Loucy (cell line): ENCODE measurements at regions not wholly inside any gene's neighbourhood (a gene's known extent, or its start where the extent isn't known, plus 50 kb on each side); places are given as distances from the start of the nearest gene placed in this dataset.

Source experiments
- CTCF ChIP-seq: fragments of 200-600 bp; sonication (generic); conservative IDR thresholded peaks from 2 replicates; pipeline ENCODE4 v1.5.1; 2014; ENCODE audit warnings: mild to moderate bottlenecking, antibody characterized with exemption, low read length
- EZH2phosphoT487 ChIP-seq: fragments of 200-600 bp; IDR thresholded peaks from 2 replicates; pipeline ENCODE4 v1.6.1; 2018; ENCODE audit warnings: antibody characterized with exemption, mild to moderate bottlenecking, moderate library complexity, borderline replicate concordance

GRCh38 chr4:160318567-160319220, 1215.8 kb downstream of the RAPGEF2 start:
- TF ChIP-seq CTCF (no peak), EZH2phosphoT487 (no peak)
